SK-N-SH (cell line): ENCODE measurements at regions not wholly inside any gene's neighbourhood (a gene's known extent, or its start where the extent isn't known, plus 50 kb on each side); places are given as distances from the start of the nearest gene placed in this dataset.

Experiments
- CTCF ChIA-PET: fragments of 300-600, 350-600 bp; formaldehyde crosslinking; extraction: SDS; loops from one replicate; lab custom pipeline; 2021; lab: Yijun Ruan, JAX
- POLR2A ChIA-PET: fragments of 350-600 bp; sonication (Branson Sonifier 250); formaldehyde crosslinking; extraction: SDS; loops from one replicate; lab custom pipeline; 2020; ENCODE audit warnings: antibody characterized with exemption, inconsistent platforms; lab: Yijun Ruan, JAX
- DNase-seq: peaks from one replicate; pipeline ENCODE4 v3.0.0; 2012
- H2AFZ ChIP-seq: fragments of 200-600 bp; sonication (generic); 2 replicates; pipeline ENCODE4 v1.8.1; 2016; ENCODE audit warnings: antibody characterized with exemption, mild to moderate bottlenecking, low read depth
- H3F3A ChIP-seq: fragments of 200-600 bp; sonication (generic); replicated peaks from 2 replicates; pipeline ENCODE3; 2016; ENCODE audit warnings: antibody characterized with exemption, mild to moderate bottlenecking; ENCODE audit not compliant: insufficient read depth
- H3K27ac ChIP-seq, 2 experiments: fragments of 200-500 bp in 1 of 2; fragments of 200-600 bp in 1 of 2; sonication (Bioruptor generic) in 1 of 2; sonication (generic), shearing (Covaris generic) in 1 of 2; 2 replicates each; pipeline versions ENCODE4 v1.5.1 to v1.6.1; 2014 to 2016; ENCODE audit warnings: low read depth in 2 of 2, inconsistent platforms in 1 of 2, low read length in 1 of 2, mild to moderate bottlenecking in 1 of 2, mixed read lengths in 1 of 2
- H3K27me3 ChIP-seq: fragments of 200-600 bp; sonication (generic), shearing (Covaris generic); 2 replicates; pipeline ENCODE4 v1.6.1; 2016; ENCODE audit warnings: mixed run types; ENCODE audit not compliant: insufficient read depth
- H3K36me3 ChIP-seq, 2 experiments: fragments of 200-500 bp in 1 of 2; fragments of 200-600 bp in 1 of 2; sonication (Bioruptor generic) in 1 of 2; sonication (generic) in 1 of 2; replicated peaks in 1 of 2; 2 replicates each; pipeline versions ENCODE3 to v1.5.1; 2014 to 2016; ENCODE audit warnings: low read length in 1 of 2, mild to moderate bottlenecking in 1 of 2; ENCODE audit not compliant: insufficient read depth in 2 of 2, control insufficient read depth in 1 of 2
- H3K4me1 ChIP-seq, 2 experiments: fragments of 200-500 bp in 1 of 2; fragments of 200-600 bp in 1 of 2; sonication (Bioruptor generic) in 1 of 2; sonication (generic), shearing (Covaris generic) in 1 of 2; 2 replicates each; pipeline versions ENCODE4 v1.5.1 to v1.6.1; 2014 to 2016; ENCODE audit warnings: low read depth in 1 of 2, low read length in 1 of 2, mixed run types in 1 of 2; ENCODE audit not compliant: insufficient read depth in 2 of 2, control insufficient read depth in 1 of 2
- H3K4me2 ChIP-seq: fragments of 200-600 bp; sonication (generic), shearing (Covaris generic); 2 replicates; pipeline ENCODE4 v1.6.1; 2017; ENCODE audit warnings: mixed run types
- H3K4me3 ChIP-seq, 2 experiments: fragments of 200-500 bp in 1 of 2; fragments of 200-600 bp in 1 of 2; sonication (Bioruptor generic) in 1 of 2; sonication (generic), shearing (Covaris generic) in 1 of 2; 2 replicates each; pipeline versions ENCODE4 v1.5.1 to v1.8.1; 2014 to 2016; ENCODE audit warnings: low read depth in 2 of 2, inconsistent platforms in 1 of 2, low read length in 1 of 2, mild to moderate bottlenecking in 1 of 2, mixed read lengths in 1 of 2, moderate library complexity in 1 of 2
- H3K79me2 ChIP-seq: fragments of 200-600 bp; sonication (generic); 2 replicates; pipeline ENCODE4 v1.8.1; 2017; ENCODE audit warnings: mild to moderate bottlenecking; ENCODE audit not compliant: insufficient read depth
- H3K9ac ChIP-seq: fragments of 200-600 bp; sonication (generic); 2 replicates; pipeline ENCODE4 v1.6.1; 2017; ENCODE audit warnings: mixed run types
- H3K9me2 ChIP-seq: fragments of 200-600 bp; sonication (generic); 2 replicates; pipeline ENCODE4 v1.6.1; 2017; ENCODE audit warnings: mixed run types
- H3K9me3 ChIP-seq: fragments of 200-600 bp; sonication (generic); 2 replicates; pipeline ENCODE4 v1.6.1; 2017; ENCODE audit warnings: mixed run types, mild to moderate bottlenecking, moderate library complexity
- H4K20me1 ChIP-seq: fragments of 200-600 bp; sonication (generic); 2 replicates; pipeline ENCODE4 v1.6.1; 2017; ENCODE audit warnings: mild to moderate bottlenecking, mixed run types; ENCODE audit not compliant: insufficient read depth
- CHD2 ChIP-seq: fragments of 150-350 bp; IDR thresholded peaks from 2 replicates; pipeline ENCODE4 v1.6.1; 2018; ENCODE audit warnings: low read length; ENCODE audit not compliant: partially characterized antibody
- EZH2phosphoT487 ChIP-seq: fragments of 200-600 bp; sonication (generic); IDR thresholded peaks from 2 replicates; pipeline ENCODE4 v1.6.1; 2017; ENCODE audit warnings: low read depth, mixed run types, mild to moderate bottlenecking, antibody characterized with exemption, moderate library complexity, borderline replicate concordance
- FOXM1 ChIP-seq: IDR thresholded peaks from 2 replicates; pipeline ENCODE4 v1.4.0; 2012; ENCODE audit warnings: low read depth, mild to moderate bottlenecking
- MAX ChIP-seq: IDR thresholded peaks from 2 replicates; pipeline ENCODE4 v1.4.0; 2012; ENCODE audit warnings: low read depth
- MXI1 ChIP-seq: IDR thresholded peaks from 2 replicates; pipeline ENCODE4 v1.6.1; 2012; ENCODE audit warnings: mild to moderate bottlenecking, low read depth, low read length, improper control_type of control experiment
- PBX3 ChIP-seq: IDR thresholded peaks from 2 replicates; pipeline ENCODE4; 2012
- POLR2AphosphoS5 ChIP-seq: IDR thresholded peaks from 2 replicates; pipeline ENCODE4 v1.6.1; 2012; ENCODE audit warnings: low read depth, low read length
- RCOR1 ChIP-seq: fragments of 150-350 bp; IDR thresholded peaks from 2 replicates; pipeline ENCODE4 v1.6.1; 2017; ENCODE audit warnings: antibody characterized with exemption, low read length
- RXRA ChIP-seq: IDR thresholded peaks from 2 replicates; pipeline ENCODE4 v1.4.0; 2012; ENCODE audit warnings: low read depth, mild to moderate bottlenecking, borderline replicate concordance
- TCF12 ChIP-seq: IDR thresholded peaks from 2 replicates; pipeline ENCODE4 v1.4.0; 2012
- USF2 ChIP-seq: fragments of 150-350 bp; IDR thresholded peaks from 2 replicates; pipeline ENCODE4 v1.6.1; 2017; ENCODE audit warnings: antibody characterized with exemption, low read length, low read depth, borderline replicate concordance
- WGBS: methylation state at CpG from one replicate; pipeline ENCODE4 v1.1.6; 2017; ENCODE audit warnings: low lambda C conversion rate; 5-methylcytosine and 5-hydroxymethylcytosine counted together
- TF ChIP-seq, protein P1 (sequence below): fragments of 200-600 bp; sonication (generic); IDR thresholded peaks from 2 replicates; pipeline ENCODE4 v1.6.1; 2017; ENCODE audit warnings: antibody characterized with exemption, mild to moderate bottlenecking, moderate library complexity
- TF ChIP-seq, protein P2 (sequence below): IDR thresholded peaks from 2 replicates; pipeline ENCODE4 v1.6.1; 2012; ENCODE audit warnings: mild to moderate bottlenecking, low read depth, low read length, moderate library complexity

GRCh38 chr4:81839347-81840042, 367.8 kb upstream of the RASGEF1B start:
- TF ChIP-seq, protein P1, sequence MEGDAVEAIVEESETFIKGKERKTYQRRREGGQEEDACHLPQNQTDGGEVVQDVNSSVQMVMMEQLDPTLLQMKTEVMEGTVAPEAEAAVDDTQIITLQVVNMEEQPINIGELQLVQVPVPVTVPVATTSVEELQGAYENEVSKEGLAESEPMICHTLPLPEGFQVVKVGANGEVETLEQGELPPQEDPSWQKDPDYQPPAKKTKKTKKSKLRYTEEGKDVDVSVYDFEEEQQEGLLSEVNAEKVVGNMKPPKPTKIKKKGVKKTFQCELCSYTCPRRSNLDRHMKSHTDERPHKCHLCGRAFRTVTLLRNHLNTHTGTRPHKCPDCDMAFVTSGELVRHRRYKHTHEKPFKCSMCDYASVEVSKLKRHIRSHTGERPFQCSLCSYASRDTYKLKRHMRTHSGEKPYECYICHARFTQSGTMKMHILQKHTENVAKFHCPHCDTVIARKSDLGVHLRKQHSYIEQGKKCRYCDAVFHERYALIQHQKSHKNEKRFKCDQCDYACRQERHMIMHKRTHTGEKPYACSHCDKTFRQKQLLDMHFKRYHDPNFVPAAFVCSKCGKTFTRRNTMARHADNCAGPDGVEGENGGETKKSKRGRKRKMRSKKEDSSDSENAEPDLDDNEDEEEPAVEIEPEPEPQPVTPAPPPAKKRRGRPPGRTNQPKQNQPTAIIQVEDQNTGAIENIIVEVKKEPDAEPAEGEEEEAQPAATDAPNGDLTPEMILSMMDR = no peak
- TF ChIP-seq, protein P2, sequence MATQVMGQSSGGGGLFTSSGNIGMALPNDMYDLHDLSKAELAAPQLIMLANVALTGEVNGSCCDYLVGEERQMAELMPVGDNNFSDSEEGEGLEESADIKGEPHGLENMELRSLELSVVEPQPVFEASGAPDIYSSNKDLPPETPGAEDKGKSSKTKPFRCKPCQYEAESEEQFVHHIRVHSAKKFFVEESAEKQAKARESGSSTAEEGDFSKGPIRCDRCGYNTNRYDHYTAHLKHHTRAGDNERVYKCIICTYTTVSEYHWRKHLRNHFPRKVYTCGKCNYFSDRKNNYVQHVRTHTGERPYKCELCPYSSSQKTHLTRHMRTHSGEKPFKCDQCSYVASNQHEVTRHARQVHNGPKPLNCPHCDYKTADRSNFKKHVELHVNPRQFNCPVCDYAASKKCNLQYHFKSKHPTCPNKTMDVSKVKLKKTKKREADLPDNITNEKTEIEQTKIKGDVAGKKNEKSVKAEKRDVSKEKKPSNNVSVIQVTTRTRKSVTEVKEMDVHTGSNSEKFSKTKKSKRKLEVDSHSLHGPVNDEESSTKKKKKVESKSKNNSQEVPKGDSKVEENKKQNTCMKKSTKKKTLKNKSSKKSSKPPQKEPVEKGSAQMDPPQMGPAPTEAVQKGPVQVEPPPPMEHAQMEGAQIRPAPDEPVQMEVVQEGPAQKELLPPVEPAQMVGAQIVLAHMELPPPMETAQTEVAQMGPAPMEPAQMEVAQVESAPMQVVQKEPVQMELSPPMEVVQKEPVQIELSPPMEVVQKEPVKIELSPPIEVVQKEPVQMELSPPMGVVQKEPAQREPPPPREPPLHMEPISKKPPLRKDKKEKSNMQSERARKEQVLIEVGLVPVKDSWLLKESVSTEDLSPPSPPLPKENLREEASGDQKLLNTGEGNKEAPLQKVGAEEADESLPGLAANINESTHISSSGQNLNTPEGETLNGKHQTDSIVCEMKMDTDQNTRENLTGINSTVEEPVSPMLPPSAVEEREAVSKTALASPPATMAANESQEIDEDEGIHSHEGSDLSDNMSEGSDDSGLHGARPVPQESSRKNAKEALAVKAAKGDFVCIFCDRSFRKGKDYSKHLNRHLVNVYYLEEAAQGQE = no peak
- TF ChIP-seq MXI1 (no peak), EZH2phosphoT487 (no peak), TCF12 (no peak), MAX (no peak), RCOR1 (no peak), POLR2AphosphoS5 (no peak), USF2 (no peak), CHD2 (no peak), PBX3 (no peak), RXRA (no peak), FOXM1 (no peak)
- H3K27ac ChIP-seq = no peak overlapping the region
- H3K4me1 ChIP-seq = no peaks in the 10 kb centered on the region
- no peaks in the 10 kb centered on the region for H3K36me3 ChIP-seq
- no peak overlapping the region for H2AFZ ChIP-seq
- 0% methylated on average over 1 of the region's 1 CpG for WGBS
- no peak overlapping the region for H3K9ac ChIP-seq
- H3K4me2 ChIP-seq = no peak overlapping the region
- POLR2A ChIA-PET = no interaction called here
- no peaks in the 10 kb centered on the region for H3K79me2 ChIP-seq
- H3K9me3 ChIP-seq = no peaks in the 10 kb centered on the region
- H3F3A ChIP-seq = no peaks in the 10 kb centered on the region
- H3K9me2 ChIP-seq = no peaks in the 10 kb centered on the region
- H3K27me3 ChIP-seq = 0 out of 2 replicates have a peak, but pooled peaks cover 6% of the 10 kb centered on the region
- H3K4me3 ChIP-seq = no peak overlapping the region
- no peaks in the 10 kb centered on the region for H4K20me1 ChIP-seq
- DNase-seq = no peak
- CTCF ChIA-PET = interaction anchor here (1.6 kb wide), 1 partner anchor 372 kb away, joined by 4 read pairs; no protein-coding TSS in a partner anchor
